ENCODE measurements at regions not wholly inside any gene's neighbourhood (a gene's known extent, or its start where the extent isn't known, plus 50 kb on each side); places are given as distances from the start of the nearest gene placed in this dataset.

DNA sequence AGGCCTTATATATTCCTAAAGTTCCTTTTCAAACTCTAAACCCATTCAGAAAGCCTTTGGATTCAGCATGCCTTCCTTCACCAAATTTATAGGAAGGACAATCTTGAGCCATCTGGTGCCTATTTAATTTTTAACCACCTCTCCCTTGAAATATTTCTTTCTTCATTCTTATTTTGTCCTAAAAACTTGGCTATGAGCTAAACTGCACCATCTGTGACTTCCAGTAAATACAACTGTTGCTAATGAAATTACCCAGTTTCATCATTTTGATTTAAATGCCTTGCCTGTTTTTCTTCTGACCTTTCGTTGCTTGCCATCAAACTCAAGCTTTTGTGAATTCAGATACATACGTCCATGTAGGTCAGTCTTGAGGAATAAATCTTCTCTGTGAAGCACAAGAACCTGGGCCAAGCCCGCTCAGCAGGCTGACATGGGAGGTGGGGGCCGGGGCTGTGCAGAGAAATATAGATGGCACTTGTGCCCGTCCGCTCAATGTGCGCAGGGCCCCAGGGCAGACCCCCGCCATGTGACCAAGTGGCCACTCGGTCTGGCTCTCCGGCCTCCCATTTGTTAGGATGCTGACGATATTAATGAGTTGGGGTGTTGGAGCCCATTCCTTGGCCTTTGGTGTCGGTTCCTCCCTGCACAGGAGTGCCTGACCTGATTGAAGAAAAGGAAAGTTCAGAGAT lies 335.9 kb downstream of the VPS13C start:
- TF ChIP-seq, protein P1, sequence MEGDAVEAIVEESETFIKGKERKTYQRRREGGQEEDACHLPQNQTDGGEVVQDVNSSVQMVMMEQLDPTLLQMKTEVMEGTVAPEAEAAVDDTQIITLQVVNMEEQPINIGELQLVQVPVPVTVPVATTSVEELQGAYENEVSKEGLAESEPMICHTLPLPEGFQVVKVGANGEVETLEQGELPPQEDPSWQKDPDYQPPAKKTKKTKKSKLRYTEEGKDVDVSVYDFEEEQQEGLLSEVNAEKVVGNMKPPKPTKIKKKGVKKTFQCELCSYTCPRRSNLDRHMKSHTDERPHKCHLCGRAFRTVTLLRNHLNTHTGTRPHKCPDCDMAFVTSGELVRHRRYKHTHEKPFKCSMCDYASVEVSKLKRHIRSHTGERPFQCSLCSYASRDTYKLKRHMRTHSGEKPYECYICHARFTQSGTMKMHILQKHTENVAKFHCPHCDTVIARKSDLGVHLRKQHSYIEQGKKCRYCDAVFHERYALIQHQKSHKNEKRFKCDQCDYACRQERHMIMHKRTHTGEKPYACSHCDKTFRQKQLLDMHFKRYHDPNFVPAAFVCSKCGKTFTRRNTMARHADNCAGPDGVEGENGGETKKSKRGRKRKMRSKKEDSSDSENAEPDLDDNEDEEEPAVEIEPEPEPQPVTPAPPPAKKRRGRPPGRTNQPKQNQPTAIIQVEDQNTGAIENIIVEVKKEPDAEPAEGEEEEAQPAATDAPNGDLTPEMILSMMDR (IDR thresholded peaks at IDR 0.05; ENCODE audit: insufficient read depth, low read length, severe bottlenecking): no peak
- FAIRE-seq: no peak
- peaks cover 3% of the 10 kb centered on the region for H3K27me3 ChIP-seq (ENCODE audit: control insufficient read depth, insufficient read depth, low read length)

DNA sequence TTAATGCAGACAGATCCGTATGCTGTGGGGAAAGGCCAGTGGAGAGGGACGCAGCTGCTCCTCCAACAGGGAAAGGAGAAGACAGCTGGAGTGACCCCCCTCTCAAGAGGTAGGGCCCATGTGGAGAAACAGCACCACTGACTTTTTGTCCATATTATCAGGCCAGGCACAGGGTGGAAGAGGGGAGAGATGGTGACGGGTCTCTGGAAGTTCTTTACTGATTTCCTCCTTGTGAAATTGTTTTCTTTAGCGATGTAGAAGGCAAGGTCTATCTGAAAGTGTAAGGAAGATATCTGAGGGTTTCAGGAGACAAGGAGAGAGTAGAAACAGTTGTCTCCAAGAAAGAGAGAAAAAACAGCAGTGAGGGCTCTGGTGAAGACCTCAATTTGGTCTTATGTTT lies 338.8 kb downstream of the VPS13C start:
- H3K27me3 ChIP-seq (ENCODE audit: control insufficient read depth, insufficient read depth, low read length): peaks cover 3% of the 10 kb centered on the region
- TF ChIP-seq, protein P1 (IDR thresholded peaks at IDR 0.05; ENCODE audit: insufficient read depth, low read length, severe bottlenecking): no peak
- DNase-seq (ENCODE audit: low read depth) (no peak), FAIRE-seq (no peak)
- no peaks in the 10 kb centered on the region for H3K36me3 ChIP-seq (ENCODE audit: control insufficient read depth, insufficient read depth, low read length)
- H3K4me3 ChIP-seq (ENCODE audit: low read depth, low read length): no peak overlapping the region

More for the DNA sequence above, 335.9 kb downstream of the VPS13C start:
- H3K36me3 ChIP-seq (ENCODE audit: control insufficient read depth, insufficient read depth, low read length): no peaks in the 10 kb centered on the region
- H3K4me3 ChIP-seq (ENCODE audit: low read depth, low read length): no peak overlapping the region
- DNase-seq (ENCODE audit: low read depth): no peak

DNA sequence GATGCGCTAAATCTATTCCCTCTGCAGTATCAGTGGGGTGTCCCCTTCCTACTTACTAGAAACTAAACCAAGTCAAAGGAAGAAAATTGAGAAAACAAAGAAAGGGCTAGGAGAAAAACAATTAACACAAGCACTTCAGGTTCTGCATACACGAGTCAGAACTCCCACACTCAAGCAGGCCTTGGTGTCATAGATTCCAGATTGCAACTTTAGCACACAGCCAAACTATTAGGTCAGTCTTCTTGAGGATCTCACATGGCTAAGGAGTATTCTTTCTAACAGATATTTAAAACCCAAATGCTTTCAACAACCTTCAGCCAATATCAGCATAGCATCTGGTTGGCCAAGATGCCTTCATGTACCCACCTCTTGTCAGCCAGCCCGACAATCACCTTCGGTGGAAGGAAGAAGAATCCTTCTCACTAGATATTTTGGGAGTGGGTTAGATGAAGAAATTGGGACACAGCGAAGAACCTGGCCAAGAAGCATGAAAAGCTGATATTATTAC lies 340.0 kb downstream of the VPS13C start:
- DNase-seq (ENCODE audit: low read depth): no peak
- FAIRE-seq: no peak
- no peak overlapping the region for H3K4me3 ChIP-seq (ENCODE audit: low read depth, low read length)
- H3K36me3 ChIP-seq (ENCODE audit: control insufficient read depth, insufficient read depth, low read length): no peaks in the 10 kb centered on the region
- H3K27me3 ChIP-seq (ENCODE audit: control insufficient read depth, insufficient read depth, low read length): no peaks in the 10 kb centered on the region
- TF ChIP-seq, protein P1 (IDR thresholded peaks at IDR 0.05; ENCODE audit: insufficient read depth, low read length, severe bottlenecking): no peak

DNA sequence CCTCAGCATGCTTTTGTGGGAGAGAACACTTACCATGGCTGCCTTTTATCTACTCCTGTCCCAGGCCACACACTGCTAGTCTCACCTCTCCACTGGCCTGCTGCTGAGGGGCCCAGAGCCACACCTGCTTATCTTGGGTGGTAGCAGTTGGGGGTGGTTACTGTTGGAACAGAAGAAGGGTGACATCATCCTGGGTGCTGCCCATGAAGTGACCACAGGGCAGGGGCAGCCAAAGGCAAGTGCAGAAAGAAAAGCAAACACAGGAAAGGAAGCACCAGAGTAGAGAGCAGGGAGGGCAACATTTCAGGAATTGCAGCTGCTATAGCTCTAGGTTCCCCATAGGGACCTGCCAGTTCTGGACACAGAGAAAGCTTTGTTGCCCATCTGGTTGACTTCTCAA lies 345.2 kb downstream of the VPS13C start:
- Histone ChIP-seq H3K36me3 (ENCODE audit: control insufficient read depth, insufficient read depth, low read length) (no peaks in the 10 kb centered on the region), H3K27me3 (ENCODE audit: control insufficient read depth, insufficient read depth, low read length) (no peaks in the 10 kb centered on the region), H3K4me3 (ENCODE audit: low read depth, low read length) (no peak overlapping the region)
- FAIRE-seq: no peak
- peak; percentile 3 for DNase-seq (ENCODE audit: low read depth)
- TF ChIP-seq, protein P1 (IDR thresholded peaks at IDR 0.05; ENCODE audit: insufficient read depth, low read length, severe bottlenecking): no peak

DNA sequence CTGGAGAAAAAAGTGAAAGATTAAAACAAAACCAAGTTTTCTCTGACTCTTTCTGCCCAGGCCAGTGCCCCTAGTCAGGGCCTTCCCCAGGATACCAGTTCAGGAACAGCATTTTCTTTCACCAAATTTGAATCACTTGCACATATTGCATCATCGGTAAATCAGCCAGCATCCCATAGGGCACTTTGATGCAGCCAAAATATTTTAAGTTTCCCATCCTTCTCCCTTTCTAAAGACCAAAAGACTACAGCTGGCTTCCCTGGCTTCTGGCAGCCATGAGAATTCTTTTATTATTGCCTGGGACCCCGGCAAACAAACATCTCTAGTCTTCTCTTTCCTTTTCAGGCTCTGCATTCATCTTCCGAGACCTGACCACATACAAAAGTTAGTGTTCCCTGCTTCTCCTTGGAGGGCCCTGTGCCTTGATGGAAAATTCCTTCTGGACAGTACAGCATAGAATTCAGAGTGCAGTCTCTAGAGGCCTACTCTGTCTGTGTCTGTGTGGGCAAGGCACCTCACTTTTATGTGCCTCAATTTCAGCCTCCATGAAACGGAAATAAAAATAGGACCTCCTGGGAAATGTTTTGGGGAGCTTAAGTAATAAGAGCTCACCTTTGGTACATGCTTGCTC lies 348.0 kb downstream of the VPS13C start:
- H3K27me3 ChIP-seq (ENCODE audit: control insufficient read depth, insufficient read depth, low read length): no peaks in the 10 kb centered on the region
- DNase-seq (ENCODE audit: low read depth) (no peak), FAIRE-seq (no peak)
- H3K36me3 ChIP-seq (ENCODE audit: control insufficient read depth, insufficient read depth, low read length): no peaks in the 10 kb centered on the region
- TF ChIP-seq, protein P1 (IDR thresholded peaks at IDR 0.05; ENCODE audit: insufficient read depth, low read length, severe bottlenecking): no peak
- H3K4me3 ChIP-seq (ENCODE audit: low read depth, low read length): no peak overlapping the region

Data from bronchial epithelial cell (primary cell).